GDM1 (cell line): ENCODE measurements at regions not wholly inside any gene's neighbourhood (a gene's known extent, or its start where the extent isn't known, plus 50 kb on each side); places are given as distances from the start of the nearest gene placed in this dataset.

Experiments
- DNase-seq: peaks from one replicate; lab custom pipeline; 2025; lab: John Stamatoyannopoulos, UW

- DNase-seq: no peak
Measured at GRCh38 chr4:99712530-99712929, 54.9 kb upstream of the C4orf54 start.

DNA sequence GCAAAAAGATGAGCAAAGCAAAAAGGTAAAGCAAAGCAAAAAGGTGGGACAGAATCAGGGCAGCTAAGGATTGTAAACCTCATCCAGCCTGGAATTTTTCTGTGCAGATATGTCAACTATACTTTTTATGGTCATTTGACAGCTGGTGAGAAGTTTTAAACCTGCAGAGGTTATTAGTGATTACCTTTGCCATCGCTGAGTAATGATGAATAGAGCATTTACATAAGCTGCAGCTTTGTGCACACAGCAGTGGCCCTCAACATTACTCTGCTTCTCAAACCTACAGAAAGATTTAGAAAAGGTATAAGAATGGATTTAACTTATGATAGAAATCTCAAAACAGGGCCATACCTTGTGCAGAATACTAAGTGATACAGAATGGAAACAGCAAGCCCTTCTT lies 54.5 kb upstream of the C4orf54 start:
- no peak for DNase-seq

- no peak for DNase-seq
Measured at GRCh38 chr4:99711657-99712056, 54.0 kb upstream of the C4orf54 start.

- DNase-seq: no peak
Measured at GRCh38 chr4:99710681-99711345, 53.2 kb upstream of the C4orf54 start.

DNA sequence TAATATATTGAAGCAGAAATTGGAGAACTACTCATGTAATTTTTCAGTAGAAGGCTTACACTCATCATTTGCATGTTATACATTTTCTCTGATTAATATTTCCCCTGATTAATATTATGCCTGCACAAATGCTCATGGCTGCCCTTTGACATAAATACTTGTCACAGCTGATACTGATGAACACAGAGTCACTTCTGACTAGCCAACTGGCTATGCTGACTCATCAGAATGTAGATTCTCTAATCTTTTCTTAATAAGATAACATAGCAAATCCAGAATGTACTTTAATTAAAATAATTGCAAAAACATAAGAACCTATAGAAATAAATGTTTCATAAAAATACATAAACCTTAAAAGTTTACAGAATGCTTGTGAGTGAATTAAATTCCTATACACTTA lies 52.4 kb upstream of the C4orf54 start:
- no peak for DNase-seq

GRCh38 chr4:99708551-99708950 lies 50.9 kb upstream of the C4orf54 start:
- no peak for DNase-seq
